B cell (primary cell): ENCODE measurements at regions not wholly inside any gene's neighbourhood (a gene's known extent, or its start where the extent isn't known, plus 50 kb on each side); places are given as distances from the start of the nearest gene placed in this dataset.

Experiments used
- ATAC-seq: fragments of 200-7000 bp; cut with Tn5 transposase; one replicate; pipeline ENCODE4 v1.10.0; 2021; ENCODE audit warnings: low read depth, mild to moderate bottlenecking, moderate number of reproducible peaks, moderate library complexity
- CTCF ChIA-PET: fragments of 350-600 bp; sonication (Branson Sonifier 250); formaldehyde crosslinking; loops from one replicate; lab custom pipeline; 2021; ENCODE audit warnings: antibody characterized with exemption, inconsistent platforms; lab: Charles Lee
- POLR2A ChIA-PET: fragments of 350-600 bp; sonication (Branson Sonifier 250); formaldehyde crosslinking; loops from one replicate; lab custom pipeline; 2021; ENCODE audit warnings: antibody characterized with exemption; lab: Charles Lee
- DNase-seq: peaks from one replicate; pipeline ENCODE4 v3.0.0; 2013
- H2AFZ ChIP-seq: 2 replicates; pipeline ENCODE4 v1.6.1; 2012; ENCODE audit warnings: mild to moderate bottlenecking, low read depth, low read length; ENCODE audit not compliant: insufficient read depth, poor library complexity, severe bottlenecking
- H3K27ac ChIP-seq, 2 donors: 1 replicate in 1 of 2; 2 replicates in 1 of 2; pipeline ENCODE4 v1.5.1; 2012 to 2013; ENCODE audit warnings: low read length in 2 of 2, mild to moderate bottlenecking in 2 of 2, moderate library complexity in 1 of 2
- H3K27me3 ChIP-seq, 4 experiments: fragments of 200-600 bp in 1 of 4; sonication (generic) in 1 of 4; replicated peaks in 1 of 4; 1 replicate in 2 of 4; 2 replicates in 2 of 4; pipeline versions ENCODE4 v1.6.1 to v1.7.0; 2013 to 2016; ENCODE audit warnings: low read length in 3 of 4, mild to moderate bottlenecking in 2 of 4, mixed read lengths in 1 of 4, moderate library complexity in 1 of 4; ENCODE audit not compliant: insufficient read depth in 4 of 4, control insufficient read depth in 3 of 4; ENCODE audit errors: control extremely low read depth in 1 of 4
- H3K36me3 ChIP-seq, 2 experiments: replicated peaks in 1 of 2; 1 replicate in 1 of 2; 2 replicates in 1 of 2; pipeline versions ENCODE4 v1.6.1 to v1.7.1; 2013; ENCODE audit warnings: low read length in 1 of 2; ENCODE audit not compliant: insufficient read depth in 2 of 2, control insufficient read depth in 1 of 2; ENCODE audit errors: control extremely low read depth in 1 of 2, extremely low read depth in 1 of 2
- H3K4me1 ChIP-seq, 2 donors: fragments of 200-600 bp in 1 of 2; sonication (generic) in 1 of 2; 1 replicate in 1 of 2; 2 replicates in 1 of 2; pipeline versions ENCODE4 v1.5.1 to v1.6.1; 2013 to 2017; ENCODE audit warnings: low read length in 2 of 2; ENCODE audit not compliant: control insufficient read depth in 2 of 2, insufficient read depth in 2 of 2
- H3K4me2 ChIP-seq: replicated peaks from 2 replicates; pipeline ENCODE3; 2012; ENCODE audit warnings: mild to moderate bottlenecking, low read depth, low read length; ENCODE audit not compliant: poor library complexity, severe bottlenecking
- H3K4me3 ChIP-seq, 5 experiments: fragments of 200-600 bp in 1 of 5; sonication (generic) in 1 of 5; 1 replicate in 3 of 5; 2 replicates in 2 of 5; pipeline versions ENCODE4 v1.5.1 to v1.7.0; 2011 to 2016; ENCODE audit warnings: low read length in 4 of 5, mild to moderate bottlenecking in 4 of 5, low read depth in 2 of 5, control low read depth in 1 of 5, moderate library complexity in 1 of 5; ENCODE audit not compliant: insufficient read depth in 1 of 5; ENCODE audit errors: control extremely low read depth in 1 of 5, extremely low read depth in 1 of 5
- H3K79me2 ChIP-seq: fragments of 200-600 bp; sonication (generic); one replicate; pipeline ENCODE4 v1.6.0; 2016; ENCODE audit warnings: low read length; ENCODE audit not compliant: control insufficient read depth, insufficient read depth
- H3K9ac ChIP-seq: fragments of 200-600 bp; sonication (generic); 2 replicates; pipeline ENCODE4 v1.6.1; 2017; ENCODE audit warnings: mild to moderate bottlenecking, low read length, moderate library complexity
- H3K9me3 ChIP-seq, 3 donors: one replicate each; pipeline versions ENCODE4 v1.6.1 to v1.7.1; 2013; ENCODE audit warnings: low read length in 2 of 3; ENCODE audit not compliant: control insufficient read depth in 2 of 3, insufficient read depth in 1 of 3; ENCODE audit errors: control extremely low read depth in 1 of 3
- H4K20me1 ChIP-seq: 2 replicates; pipeline ENCODE4 v1.6.0; 2012; ENCODE audit warnings: mild to moderate bottlenecking, low read length; ENCODE audit not compliant: insufficient read depth, control insufficient read depth, poor library complexity, severe bottlenecking
- H3K27ac Mint-ChIP-seq: one replicate; pipeline ENCODE4 v1.8.0; 2021; ENCODE audit warnings: mixed read lengths
- H3K27me3 Mint-ChIP-seq: one replicate; pipeline ENCODE4 v1.8.0; 2021; ENCODE audit warnings: mixed read lengths
- H3K4me1 Mint-ChIP-seq: one replicate; pipeline ENCODE4 v1.8.0; 2021; ENCODE audit warnings: mixed read lengths
- H3K4me3 Mint-ChIP-seq: one replicate; pipeline ENCODE4 v1.8.0; 2021; ENCODE audit warnings: mixed read lengths
- H3K9me3 Mint-ChIP-seq: one replicate; pipeline ENCODE4 v1.8.0; 2022; ENCODE audit warnings: mixed read lengths; ENCODE audit not compliant: insufficient read depth
- EZH2 ChIP-seq: IDR thresholded peaks from 2 replicates; pipeline ENCODE4 v1.6.1; 2012; ENCODE audit warnings: borderline replicate concordance, low read depth, mild to moderate bottlenecking, moderate library complexity, low read length; ENCODE audit not compliant: insufficient read depth, poor library complexity, severe bottlenecking
- WGBS: methylation state at CpG from one replicate; pipeline ENCODE4 v1.1.5; 2013; ENCODE audit warnings: missing lambda C conversion rate; ENCODE audit not compliant: insufficient coverage; 5-methylcytosine and 5-hydroxymethylcytosine counted together
- intact Hi-C: fragments of 100-400 bp; cut with micrococcal nuclease; formaldehyde crosslinking; loops from one replicate; pipeline ENCODE4 v1.10.0; 2022
- TF ChIP-seq, protein P1 (sequence below): fragments of 200-600 bp; IDR thresholded peaks from one replicate; pipeline ENCODE4 v1.8.0; 2022; ENCODE audit warnings: antibody characterized with exemption, mild to moderate bottlenecking

DNA sequence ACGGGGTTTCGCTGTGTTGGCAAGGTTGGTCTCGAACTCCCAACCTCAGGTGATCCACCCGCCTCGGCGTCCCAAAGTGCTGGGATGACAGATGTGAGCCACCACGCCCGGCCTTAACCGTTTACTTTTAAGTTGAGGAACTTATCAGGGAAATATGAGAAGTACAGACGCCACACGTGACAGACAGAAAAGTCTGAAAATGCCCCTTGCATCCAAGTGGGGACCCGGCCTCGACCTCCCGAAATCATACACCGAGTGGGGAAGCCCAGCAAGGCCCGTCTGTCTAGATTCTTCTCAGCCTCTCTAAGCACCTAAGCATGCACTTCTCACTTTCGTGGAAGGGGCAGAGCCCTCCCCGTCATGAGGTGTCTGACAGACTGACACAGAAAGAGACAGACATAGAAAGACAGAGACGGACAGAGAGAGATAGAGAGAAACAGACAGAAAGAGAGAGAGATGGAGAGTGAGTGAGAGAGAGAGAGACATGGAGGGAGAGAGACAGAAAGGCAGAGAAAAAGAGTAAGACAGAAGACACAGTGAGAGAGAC, 107.3 kb upstream of the ANKRD30BL start:
- POLR2A ChIA-PET = no interaction called here
- intact Hi-C loops = no loop called here
- H3K36me3 ChIP-seq = no peaks in the 10 kb centered on the region
- H3K27ac ChIP-seq = no peak overlapping the region
- no peaks in the 10 kb centered on the region for H3K79me2 ChIP-seq
- peaks cover 0 to 3% (median 0%) of the 10 kb centered on the region in 3 donors for H3K9me3 ChIP-seq
- 72% methylated on average over 17 of the region's 19 CpGs for WGBS
- TF ChIP-seq, protein P1, sequence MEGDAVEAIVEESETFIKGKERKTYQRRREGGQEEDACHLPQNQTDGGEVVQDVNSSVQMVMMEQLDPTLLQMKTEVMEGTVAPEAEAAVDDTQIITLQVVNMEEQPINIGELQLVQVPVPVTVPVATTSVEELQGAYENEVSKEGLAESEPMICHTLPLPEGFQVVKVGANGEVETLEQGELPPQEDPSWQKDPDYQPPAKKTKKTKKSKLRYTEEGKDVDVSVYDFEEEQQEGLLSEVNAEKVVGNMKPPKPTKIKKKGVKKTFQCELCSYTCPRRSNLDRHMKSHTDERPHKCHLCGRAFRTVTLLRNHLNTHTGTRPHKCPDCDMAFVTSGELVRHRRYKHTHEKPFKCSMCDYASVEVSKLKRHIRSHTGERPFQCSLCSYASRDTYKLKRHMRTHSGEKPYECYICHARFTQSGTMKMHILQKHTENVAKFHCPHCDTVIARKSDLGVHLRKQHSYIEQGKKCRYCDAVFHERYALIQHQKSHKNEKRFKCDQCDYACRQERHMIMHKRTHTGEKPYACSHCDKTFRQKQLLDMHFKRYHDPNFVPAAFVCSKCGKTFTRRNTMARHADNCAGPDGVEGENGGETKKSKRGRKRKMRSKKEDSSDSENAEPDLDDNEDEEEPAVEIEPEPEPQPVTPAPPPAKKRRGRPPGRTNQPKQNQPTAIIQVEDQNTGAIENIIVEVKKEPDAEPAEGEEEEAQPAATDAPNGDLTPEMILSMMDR = no peak
- no peak for TF ChIP-seq EZH2
- H3K4me2 ChIP-seq = no peak overlapping the region
- H3K27me3 ChIP-seq = peaks cover 0 to 12% (median 4%) of the 10 kb centered on the region in 4 experiments
- H4K20me1 ChIP-seq = no peaks in the 10 kb centered on the region
- H2AFZ ChIP-seq = no peak overlapping the region
- peaks cover 4% of the 10 kb centered on the region for H3K4me1 Mint-ChIP-seq
- H3K27ac Mint-ChIP-seq = no peak overlapping the region
- H3K4me3 Mint-ChIP-seq = no peak overlapping the region
- peaks cover 7% of the 10 kb centered on the region for H3K27me3 Mint-ChIP-seq
- no peak for ATAC-seq
- H3K9ac ChIP-seq = no peak overlapping the region
- DNase-seq = no peak
- CTCF ChIA-PET = no interaction called here
- no peak overlapping the region for H3K4me3 ChIP-seq
- H3K9me3 Mint-ChIP-seq = no peaks in the 10 kb centered on the region
- H3K4me1 ChIP-seq = peaks cover 9 to 14% of the 10 kb centered on the region in 2 donors

GRCh38 chr2:132270255-132270654, 108.5 kb upstream of the ANKRD30BL start:
- no peaks in the 10 kb centered on the region for H3K79me2 ChIP-seq
- H4K20me1 ChIP-seq = no peaks in the 10 kb centered on the region
- no peak for TF ChIP-seq EZH2
- TF ChIP-seq, protein P1 = peak; percentile 3
- ChIA-PET POLR2A (no interaction called here), CTCF (no interaction called here)
- H3K9me3 ChIP-seq = peaks cover 0 to 8% (median 0%) of the 10 kb centered on the region in 3 donors
- ATAC-seq (no peak), DNase-seq (no peak)
- H3K27me3 Mint-ChIP-seq = no peaks in the 10 kb centered on the region
- peaks cover 9 to 14% of the 10 kb centered on the region in 2 donors for H3K4me1 ChIP-seq
- H3K4me1 Mint-ChIP-seq = peaks cover 4% of the 10 kb centered on the region
- H3K36me3 ChIP-seq = no peaks in the 10 kb centered on the region
- H2AFZ ChIP-seq = no peak overlapping the region
- intact Hi-C loops = no loop called here
- H3K4me2 ChIP-seq = no peak overlapping the region
- WGBS = 100% methylated on average over 1 of the region's 1 CpG
- no peaks in the 10 kb centered on the region for H3K9me3 Mint-ChIP-seq
- no peak overlapping the region for H3K27ac Mint-ChIP-seq
- no peak overlapping the region for H3K4me3 Mint-ChIP-seq
- no peak overlapping the region for H3K9ac ChIP-seq
- H3K27me3 ChIP-seq = peaks cover 0 to 12% (median 4%) of the 10 kb centered on the region in 4 experiments
- no peak overlapping the region for H3K27ac ChIP-seq
- no peak overlapping the region for H3K4me3 ChIP-seq
